ENCODE measurements at regions not wholly inside any gene's neighbourhood (a gene's known extent, or its start where the extent isn't known, plus 50 kb on each side); places are given as distances from the start of the nearest gene placed in this dataset.

GRCh38 chr19:5228490-5228889, 112.1 kb downstream of the PTPRS start:
- TF ChIP-seq, protein P1, sequence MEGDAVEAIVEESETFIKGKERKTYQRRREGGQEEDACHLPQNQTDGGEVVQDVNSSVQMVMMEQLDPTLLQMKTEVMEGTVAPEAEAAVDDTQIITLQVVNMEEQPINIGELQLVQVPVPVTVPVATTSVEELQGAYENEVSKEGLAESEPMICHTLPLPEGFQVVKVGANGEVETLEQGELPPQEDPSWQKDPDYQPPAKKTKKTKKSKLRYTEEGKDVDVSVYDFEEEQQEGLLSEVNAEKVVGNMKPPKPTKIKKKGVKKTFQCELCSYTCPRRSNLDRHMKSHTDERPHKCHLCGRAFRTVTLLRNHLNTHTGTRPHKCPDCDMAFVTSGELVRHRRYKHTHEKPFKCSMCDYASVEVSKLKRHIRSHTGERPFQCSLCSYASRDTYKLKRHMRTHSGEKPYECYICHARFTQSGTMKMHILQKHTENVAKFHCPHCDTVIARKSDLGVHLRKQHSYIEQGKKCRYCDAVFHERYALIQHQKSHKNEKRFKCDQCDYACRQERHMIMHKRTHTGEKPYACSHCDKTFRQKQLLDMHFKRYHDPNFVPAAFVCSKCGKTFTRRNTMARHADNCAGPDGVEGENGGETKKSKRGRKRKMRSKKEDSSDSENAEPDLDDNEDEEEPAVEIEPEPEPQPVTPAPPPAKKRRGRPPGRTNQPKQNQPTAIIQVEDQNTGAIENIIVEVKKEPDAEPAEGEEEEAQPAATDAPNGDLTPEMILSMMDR (IDR thresholded peaks at IDR 0.05): no peak
- no peak for TF ChIP-seq POLR2A (IDR thresholded peaks at IDR 0.05)
